A673 (cell line): ENCODE measurements at regions not wholly inside any gene's neighbourhood (a gene's known extent, or its start where the extent isn't known, plus 50 kb on each side); places are given as distances from the start of the nearest gene placed in this dataset.

ENCODE experiments used
- CTCF ChIP-seq: fragments of 300-800, 200-600 bp; sonication (generic); conservative IDR thresholded peaks from 2 replicates; pipeline ENCODE4 v1.5.1; 2017; ENCODE audit warnings: low read depth, mild to moderate bottlenecking, antibody characterized with exemption, low read length, moderate library complexity, mixed read lengths
- EZH2 ChIP-seq: fragments of 200-600 bp; sonication (generic); IDR thresholded peaks from 2 replicates; pipeline ENCODE4 v1.6.1; 2017; ENCODE audit warnings: borderline replicate concordance, low read depth, mild to moderate bottlenecking, mixed read lengths, antibody characterized with exemption, low read length; ENCODE audit not compliant: poor library complexity, severe bottlenecking

DNA sequence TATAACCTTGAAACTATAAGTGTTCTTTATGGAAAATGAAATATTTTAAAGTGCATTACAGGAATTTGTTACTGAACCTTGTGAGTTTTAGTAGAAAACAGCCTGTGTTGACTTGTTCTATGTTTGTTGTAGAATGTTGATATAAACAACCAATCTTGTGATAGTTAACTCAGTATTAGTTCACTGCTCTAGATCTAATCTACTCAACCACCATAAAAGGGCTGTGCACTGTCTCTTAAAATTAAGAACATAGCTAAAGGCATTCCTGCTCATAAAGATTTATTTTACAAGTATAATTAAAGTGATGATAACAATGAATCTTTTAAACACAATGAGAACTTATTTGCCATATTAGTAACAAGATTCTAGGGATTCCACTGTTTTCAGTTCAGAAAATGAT, 110.5 kb upstream of the KLF7 start:
- TF ChIP-seq CTCF = no peak
- TF ChIP-seq EZH2 = no peak
